MG63 (cell line): ENCODE measurements at regions not wholly inside any gene's neighbourhood (a gene's known extent, or its start where the extent isn't known, plus 50 kb on each side); places are given as distances from the start of the nearest gene placed in this dataset.

ENCODE experiments used
- DNase-seq: peaks from one replicate; pipeline ENCODE4 v3.0.0-alpha.2; 2020
- H3K27me3 ChIP-seq: fragments of 250-450 bp; sonication (Bioruptor Pico); 2 replicates; pipeline ENCODE4 v1.5.1; 2020; ENCODE audit warnings: mild to moderate bottlenecking, moderate library complexity
- H3K36me3 ChIP-seq: fragments of 250-450 bp; sonication (Bioruptor Pico); 2 replicates; pipeline ENCODE4 v1.5.1; 2020; ENCODE audit warnings: mild to moderate bottlenecking, moderate library complexity
- H3K4me3 ChIP-seq: fragments of 250-450 bp; sonication (Bioruptor Pico); 2 replicates; pipeline ENCODE4 v1.5.1; 2020; ENCODE audit warnings: mild to moderate bottlenecking, moderate library complexity
- H3K9me3 ChIP-seq: fragments of 250-450 bp; sonication (Bioruptor Pico); 2 replicates; pipeline ENCODE4 v1.5.1; 2020; ENCODE audit warnings: mild to moderate bottlenecking, moderate library complexity

- H3K36me3 ChIP-seq: no peaks in the 10 kb centered on the region
- no peak for DNase-seq
- H3K27me3 ChIP-seq: no peaks in the 10 kb centered on the region
- H3K9me3 ChIP-seq: no peaks in the 10 kb centered on the region
- H3K4me3 ChIP-seq: no peak overlapping the region
These were observed 253.8 kb upstream of the CDYL start for GRCh38 chr6:4522453-4522852.

GRCh38 chr6:4521070-4521469 is 255.1 kb upstream of the CDYL start:
- Histone ChIP-seq H3K36me3 (no peaks in the 10 kb centered on the region), H3K27me3 (no peaks in the 10 kb centered on the region), H3K4me3 (no peak overlapping the region), H3K9me3 (no peaks in the 10 kb centered on the region)
- DNase-seq: no peak

- Histone ChIP-seq H3K4me3 (no peak overlapping the region), H3K36me3 (no peaks in the 10 kb centered on the region), H3K27me3 (no peaks in the 10 kb centered on the region), H3K9me3 (no peaks in the 10 kb centered on the region)
- DNase-seq: no peak
These were observed 257.7 kb upstream of the CDYL start for GRCh38 chr6:4518506-4518905.

- no peak for DNase-seq
- Histone ChIP-seq H3K9me3 (no peaks in the 10 kb centered on the region), H3K4me3 (no peak overlapping the region), H3K27me3 (no peaks in the 10 kb centered on the region), H3K36me3 (no peaks in the 10 kb centered on the region)
These were observed 260.0 kb upstream of the CDYL start for GRCh38 chr6:4516206-4516605.

DNA sequence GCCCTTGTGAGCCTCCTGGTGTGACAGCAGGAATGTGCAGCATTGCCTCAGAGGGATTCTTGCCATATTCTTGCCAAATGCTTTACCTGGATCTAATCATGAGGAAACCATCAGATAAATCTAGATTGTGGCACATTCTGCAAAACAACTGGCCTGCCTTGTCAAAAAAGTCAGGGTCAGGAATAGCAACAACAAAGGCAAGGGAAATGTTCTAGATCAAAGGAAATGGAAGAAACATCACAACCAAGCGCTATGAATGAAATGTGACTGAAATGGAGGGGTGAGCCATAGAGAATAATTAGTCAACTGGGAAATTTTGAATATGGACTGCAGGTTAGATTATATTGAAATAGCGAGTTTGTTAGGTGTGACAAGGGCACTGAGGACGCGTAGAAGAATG is 262.6 kb upstream of the CDYL start:
- Histone ChIP-seq H3K9me3 (no peaks in the 10 kb centered on the region), H3K36me3 (no peaks in the 10 kb centered on the region)

GRCh38 chr6:4512051-4512471 is 264.1 kb upstream of the CDYL start:
- H3K36me3 ChIP-seq: no peaks in the 10 kb centered on the region
- DNase-seq: no peak
- H3K4me3 ChIP-seq: no peak overlapping the region
- H3K9me3 ChIP-seq: no peaks in the 10 kb centered on the region
- no peaks in the 10 kb centered on the region for H3K27me3 ChIP-seq

More for the DNA sequence above, 262.6 kb upstream of the CDYL start:
- DNase-seq: no peak
- Histone ChIP-seq H3K4me3 (no peak overlapping the region), H3K27me3 (no peaks in the 10 kb centered on the region)

GRCh38 chr6:4511641-4512020 is 264.6 kb upstream of the CDYL start:
- Histone ChIP-seq H3K4me3 (no peak overlapping the region), H3K9me3 (no peaks in the 10 kb centered on the region), H3K36me3 (no peaks in the 10 kb centered on the region), H3K27me3 (no peaks in the 10 kb centered on the region)
- no peak for DNase-seq

DNA sequence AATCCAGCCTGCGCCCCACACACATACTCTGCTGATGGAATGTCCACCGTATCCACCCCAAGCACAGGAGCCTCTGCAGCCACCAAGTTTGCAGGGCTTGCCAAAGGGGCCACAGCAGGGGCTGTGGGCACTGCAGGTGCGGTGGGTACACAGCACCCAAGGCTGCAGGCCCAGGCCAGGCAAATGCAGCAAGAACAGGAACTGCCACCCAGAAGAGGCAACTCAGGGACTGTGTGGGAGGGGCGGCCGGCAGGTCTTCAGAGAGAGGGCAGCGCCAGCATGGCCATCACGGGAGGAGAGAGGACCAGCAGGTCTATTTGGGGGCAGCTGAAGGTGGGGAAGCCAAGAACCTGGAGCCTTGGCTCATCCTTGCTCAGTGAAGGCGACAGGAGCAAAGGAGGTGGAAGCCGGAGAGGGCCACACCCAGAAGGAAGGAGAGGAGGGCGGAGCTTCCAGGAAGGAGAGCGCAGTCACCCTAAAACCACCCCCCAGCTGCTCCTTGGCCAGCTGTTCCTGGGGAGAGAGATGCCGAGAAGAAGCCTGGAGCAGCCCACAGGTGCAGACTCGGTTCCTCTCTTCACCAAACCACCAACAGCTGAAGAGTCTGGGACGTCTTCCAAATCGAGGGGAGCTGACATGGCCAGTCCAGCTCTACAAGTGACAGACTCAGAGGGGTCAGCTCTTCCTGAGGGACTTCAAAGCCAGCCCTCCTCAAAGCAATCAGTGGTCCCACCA is 265.1 kb upstream of the CDYL start:
- DNase-seq: no peak
- no peaks in the 10 kb centered on the region for H3K27me3 ChIP-seq
- no peak overlapping the region for H3K4me3 ChIP-seq
- H3K9me3 ChIP-seq: no peaks in the 10 kb centered on the region
- no peaks in the 10 kb centered on the region for H3K36me3 ChIP-seq

GRCh38 chr6:4510317-4510716 is 265.9 kb upstream of the CDYL start:
- Histone ChIP-seq H3K9me3 (no peaks in the 10 kb centered on the region), H3K27me3 (no peaks in the 10 kb centered on the region), H3K36me3 (no peaks in the 10 kb centered on the region), H3K4me3 (no peak overlapping the region)
- DNase-seq: no peak

GRCh38 chr6:4509506-4509905 is 266.7 kb upstream of the CDYL start:
- Histone ChIP-seq H3K36me3 (no peaks in the 10 kb centered on the region), H3K4me3 (no peak overlapping the region), H3K9me3 (no peaks in the 10 kb centered on the region), H3K27me3 (no peaks in the 10 kb centered on the region)
- DNase-seq: no peak

DNA sequence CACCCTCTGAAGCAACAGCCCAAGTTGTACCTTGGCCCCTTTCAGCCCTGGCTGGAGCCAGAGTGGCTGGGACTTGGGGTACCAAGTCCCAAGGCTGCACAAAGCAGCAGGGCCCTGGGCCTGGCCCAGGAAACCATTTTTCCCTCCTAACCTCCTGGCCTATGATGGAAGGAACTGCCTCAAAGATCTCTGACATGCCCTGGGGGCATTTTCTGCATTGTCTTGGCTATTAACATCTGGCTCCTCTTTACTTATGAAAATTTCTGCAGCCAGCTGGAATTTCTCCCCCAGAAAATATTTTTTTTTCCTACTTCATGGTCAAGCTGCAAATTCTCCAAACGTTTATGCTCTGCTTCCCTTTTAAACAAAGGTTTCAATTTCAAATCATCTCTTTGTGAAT is 269.4 kb upstream of the CDYL start:
- Histone ChIP-seq H3K9me3 (no peaks in the 10 kb centered on the region), H3K27me3 (no peaks in the 10 kb centered on the region), H3K36me3 (no peaks in the 10 kb centered on the region), H3K4me3 (no peak overlapping the region)
- no peak for DNase-seq

- H3K4me3 ChIP-seq: no peak overlapping the region
- no peak for DNase-seq
- no peaks in the 10 kb centered on the region for H3K36me3 ChIP-seq
- H3K9me3 ChIP-seq: no peaks in the 10 kb centered on the region
- no peaks in the 10 kb centered on the region for H3K27me3 ChIP-seq
These were observed 270.0 kb upstream of the CDYL start for GRCh38 chr6:4506223-4506622.

DNA sequence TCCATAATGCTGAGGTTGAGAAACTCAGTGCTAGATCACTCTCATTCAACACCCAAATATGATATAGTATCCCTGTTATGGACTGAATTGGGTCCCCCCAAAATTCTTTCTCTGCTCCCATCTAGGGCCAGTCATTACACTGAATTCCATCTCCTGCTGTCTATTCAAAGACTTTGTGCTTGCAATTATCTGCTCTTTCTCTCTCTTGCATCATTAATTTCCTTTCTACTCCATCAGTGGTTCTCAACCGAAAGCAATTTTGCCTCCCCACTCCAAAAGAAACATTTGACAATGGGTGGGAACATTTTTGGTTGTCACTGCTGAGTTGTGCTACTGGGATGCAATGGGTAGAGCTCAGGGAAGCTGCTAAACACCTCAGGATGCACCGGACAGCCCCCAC is 271.5 kb upstream of the CDYL start:
- no peaks in the 10 kb centered on the region for H3K27me3 ChIP-seq
- H3K9me3 ChIP-seq: no peaks in the 10 kb centered on the region
- no peaks in the 10 kb centered on the region for H3K36me3 ChIP-seq
- H3K4me3 ChIP-seq: no peak overlapping the region
- no peak for DNase-seq

GRCh38 chr6:4503700-4504099 is 272.5 kb upstream of the CDYL start:
- Histone ChIP-seq H3K9me3 (no peaks in the 10 kb centered on the region), H3K4me3 (no peak overlapping the region), H3K27me3 (no peaks in the 10 kb centered on the region), H3K36me3 (no peaks in the 10 kb centered on the region)
- no peak for DNase-seq

DNA sequence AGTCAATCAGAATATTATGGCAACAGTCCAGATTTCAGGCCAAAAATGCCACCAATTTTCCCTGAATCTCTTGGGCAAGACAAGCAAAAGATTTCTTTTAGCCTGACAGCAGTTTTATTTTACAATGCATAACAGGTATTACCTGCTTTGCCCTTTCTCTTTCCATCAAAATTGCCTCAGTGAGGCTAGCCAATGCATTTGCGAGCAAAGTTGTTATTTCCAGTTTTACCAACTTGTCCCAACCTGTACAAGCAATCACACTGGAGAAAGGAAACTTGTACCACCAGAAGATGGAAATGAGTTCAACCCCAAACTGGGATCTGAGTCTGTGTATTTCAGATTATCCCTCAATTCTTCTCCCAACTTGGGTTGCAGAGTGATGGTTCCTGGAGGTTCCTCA is 279.9 kb upstream of the CDYL start:
- no peak overlapping the region for H3K4me3 ChIP-seq
- no peak for DNase-seq
- H3K27me3 ChIP-seq: no peaks in the 10 kb centered on the region
- no peaks in the 10 kb centered on the region for H3K36me3 ChIP-seq
- no peaks in the 10 kb centered on the region for H3K9me3 ChIP-seq

DNA sequence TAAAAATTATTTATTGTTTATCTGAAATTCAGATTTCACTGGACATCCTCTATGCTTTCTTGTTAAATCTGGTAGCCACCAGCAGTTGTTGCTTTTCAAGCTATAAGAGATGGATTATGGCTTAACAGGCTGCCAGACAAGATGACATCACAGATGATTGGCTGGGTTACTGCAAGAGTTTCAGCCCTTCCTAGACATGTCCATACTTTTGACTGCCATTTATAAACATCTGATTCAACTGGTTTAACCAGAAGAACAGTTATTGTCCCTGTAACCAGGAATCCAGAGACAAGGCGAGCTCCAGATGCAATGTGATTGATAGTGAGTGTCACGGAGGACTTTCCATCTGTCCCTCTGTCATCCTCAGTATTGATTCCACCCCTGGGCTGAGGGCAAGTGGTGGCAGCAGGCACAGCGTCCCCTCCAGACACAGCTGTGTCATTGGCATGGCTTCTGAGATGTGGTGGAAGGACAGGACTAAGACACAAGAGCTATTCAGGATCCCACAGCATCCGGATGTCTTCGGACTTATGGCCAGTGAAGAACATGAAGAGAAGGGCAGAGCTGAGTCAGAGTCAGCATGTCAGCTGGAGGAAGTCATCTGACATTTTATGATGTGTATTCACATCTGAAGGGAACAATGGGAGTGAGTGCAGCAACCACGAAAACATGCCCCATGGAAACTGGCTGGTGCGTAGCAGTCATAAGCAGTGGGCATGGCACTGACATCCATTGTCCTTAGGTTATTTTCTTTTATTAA is 284.5 kb upstream of the CDYL start:
- Histone ChIP-seq H3K27me3 (no peaks in the 10 kb centered on the region), H3K4me3 (no peak overlapping the region), H3K36me3 (no peaks in the 10 kb centered on the region), H3K9me3 (no peaks in the 10 kb centered on the region)
- no peak for DNase-seq

GRCh38 chr6:4489538-4489937 is 286.7 kb upstream of the CDYL start:
- no peak for DNase-seq
- Histone ChIP-seq H3K9me3 (no peaks in the 10 kb centered on the region), H3K36me3 (no peaks in the 10 kb centered on the region), H3K27me3 (no peaks in the 10 kb centered on the region), H3K4me3 (no peak overlapping the region)

DNA sequence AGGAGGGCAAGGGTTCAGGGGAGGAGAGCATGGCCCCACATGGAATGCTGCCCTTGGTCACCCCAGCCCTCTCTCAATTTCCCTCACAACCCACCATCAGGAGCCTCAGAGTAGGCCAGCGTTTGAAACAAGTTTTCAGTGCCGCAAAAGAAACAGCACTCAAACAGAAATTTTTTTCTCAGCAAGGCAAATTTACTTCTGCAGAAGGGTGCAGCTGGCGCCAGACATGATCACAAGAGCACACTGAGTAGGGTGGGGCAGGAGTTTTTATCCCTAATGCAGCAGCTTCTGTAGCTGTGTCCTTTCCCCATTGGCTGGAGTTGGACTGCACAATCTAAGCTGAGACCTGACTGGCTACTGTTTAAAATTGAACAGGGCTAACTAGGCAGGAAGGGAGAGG is 287.8 kb upstream of the CDYL start:
- H3K9me3 ChIP-seq: no peaks in the 10 kb centered on the region
- no peaks in the 10 kb centered on the region for H3K27me3 ChIP-seq
- DNase-seq: no peak
- no peak overlapping the region for H3K4me3 ChIP-seq
- H3K36me3 ChIP-seq: no peaks in the 10 kb centered on the region
